ENCODE measurements at regions not wholly inside any gene's neighbourhood (a gene's known extent, or its start where the extent isn't known, plus 50 kb on each side); places are given as distances from the start of the nearest gene placed in this dataset.

GRCh38 chr18:55018602-55019001 is 59.3 kb upstream of the CCDC68 start:
- Histone ChIP-seq H3K9me3 (ENCODE audit: low read length) (no peaks in the 10 kb centered on the region), H2AFZ (ENCODE audit: low read depth, low read length) (no peak overlapping the region), H3K4me2 (ENCODE audit: low read length) (no peak overlapping the region), H3F3A (ENCODE audit: insufficient read depth, low read length, poor library complexity, severe bottlenecking) (no peaks in the 10 kb centered on the region), H3K9ac (ENCODE audit: low read length) (no peak overlapping the region), H3K36me3 (ENCODE audit: insufficient read depth, low read length) (no peaks in the 10 kb centered on the region), H3K27ac (ENCODE audit: low read length) (no peak overlapping the region), H3K4me3 (ENCODE audit: low read length) (no peak overlapping the region), H4K20me1 (ENCODE audit: insufficient read depth) (no peaks in the 10 kb centered on the region), H3K79me2 (replicated peaks; ENCODE audit: insufficient read depth, low read length) (no peaks in the 10 kb centered on the region), H3K27me3 (ENCODE audit: insufficient read depth, low read depth, low read length) (no peaks in the 10 kb centered on the region), H3K9me2 (ENCODE audit: insufficient read depth, low read length) (no peaks in the 10 kb centered on the region)
- no peak for TF ChIP-seq MXI1 (conservative IDR thresholded peaks at IDR 0.05; ENCODE audit: poor library complexity, severe bottlenecking)
- TF ChIP-seq EP300 (conservative IDR thresholded peaks at IDR 0.05; ENCODE audit: poor library complexity, severe bottlenecking) = no peak
- TF ChIP-seq TAF1 (IDR thresholded peaks at IDR 0.05; ENCODE audit: low read depth) = no peak
- TF ChIP-seq POLR2AphosphoS5 (IDR thresholded peaks at IDR 0.05) = no peak
- TF ChIP-seq REST (IDR thresholded peaks at IDR 0.05; ENCODE audit: borderline replicate concordance) = no peak
- no peak for TF ChIP-seq CTCF (IDR thresholded peaks at IDR 0.05; ENCODE audit: poor library complexity, severe bottlenecking)
- TF ChIP-seq RAD21 (conservative IDR thresholded peaks at IDR 0.05) = no peak
- no peak for TF ChIP-seq SMC3 (conservative IDR thresholded peaks at IDR 0.05; ENCODE audit: poor library complexity)
- TF ChIP-seq EZH2 (IDR thresholded peaks at IDR 0.05; ENCODE audit: borderline replicate concordance, insufficient read depth, low read length, poor library complexity, severe bottlenecking) = no peak

GRCh38 chr18:55014095-55014494 is 54.8 kb upstream of the CCDC68 start:
- TF ChIP-seq POLR2AphosphoS5 (IDR thresholded peaks at IDR 0.05) = no peak
- no peak for TF ChIP-seq TAF1 (IDR thresholded peaks at IDR 0.05; ENCODE audit: low read depth)
- Histone ChIP-seq H3K36me3 (ENCODE audit: insufficient read depth, low read length) (no peaks in the 10 kb centered on the region), H3K9me3 (ENCODE audit: low read length) (no peaks in the 10 kb centered on the region), H3K4me2 (ENCODE audit: low read length) (no peak overlapping the region), H2AFZ (ENCODE audit: low read depth, low read length) (no peak overlapping the region), H4K20me1 (ENCODE audit: insufficient read depth) (no peaks in the 10 kb centered on the region), H3K27me3 (ENCODE audit: insufficient read depth, low read depth, low read length) (no peaks in the 10 kb centered on the region), H3K79me2 (replicated peaks; ENCODE audit: insufficient read depth, low read length) (no peaks in the 10 kb centered on the region), H3F3A (ENCODE audit: insufficient read depth, low read length, poor library complexity, severe bottlenecking) (no peaks in the 10 kb centered on the region), H3K9ac (ENCODE audit: low read length) (no peak overlapping the region), H3K9me2 (ENCODE audit: insufficient read depth, low read length) (no peaks in the 10 kb centered on the region), H3K4me3 (ENCODE audit: low read length) (no peak overlapping the region), H3K27ac (ENCODE audit: low read length) (no peak overlapping the region)

GRCh38 chr18:55013685-55014084 is 54.4 kb upstream of the CCDC68 start:
- no peak overlapping the region for H3K4me2 ChIP-seq (ENCODE audit: low read length)
- H3K9me3 ChIP-seq (ENCODE audit: low read length) = no peaks in the 10 kb centered on the region
- H2AFZ ChIP-seq (ENCODE audit: low read depth, low read length) = no peak overlapping the region

More at GRCh38 chr18:55013685-55014084, 54.4 kb upstream of the CCDC68 start:
- no peaks in the 10 kb centered on the region for H3K79me2 ChIP-seq (replicated peaks; ENCODE audit: insufficient read depth, low read length)
- H3F3A ChIP-seq (ENCODE audit: insufficient read depth, low read length, poor library complexity, severe bottlenecking) = no peaks in the 10 kb centered on the region
- H3K9ac ChIP-seq (ENCODE audit: low read length) = no peak overlapping the region
- no peaks in the 10 kb centered on the region for H3K36me3 ChIP-seq (ENCODE audit: insufficient read depth, low read length)
- no peak for TF ChIP-seq RAD21 (conservative IDR thresholded peaks at IDR 0.05)
- H3K4me3 ChIP-seq (ENCODE audit: low read length) = no peak overlapping the region
- H4K20me1 ChIP-seq (ENCODE audit: insufficient read depth) = no peaks in the 10 kb centered on the region
- no peaks in the 10 kb centered on the region for H3K9me2 ChIP-seq (ENCODE audit: insufficient read depth, low read length)
- H3K27ac ChIP-seq (ENCODE audit: low read length) = no peak overlapping the region
- no peaks in the 10 kb centered on the region for H3K27me3 ChIP-seq (ENCODE audit: insufficient read depth, low read depth, low read length)
